ENCODE measurements at regions not wholly inside any gene's neighbourhood (a gene's known extent, or its start where the extent isn't known, plus 50 kb on each side); places are given as distances from the start of the nearest gene placed in this dataset.

DNA sequence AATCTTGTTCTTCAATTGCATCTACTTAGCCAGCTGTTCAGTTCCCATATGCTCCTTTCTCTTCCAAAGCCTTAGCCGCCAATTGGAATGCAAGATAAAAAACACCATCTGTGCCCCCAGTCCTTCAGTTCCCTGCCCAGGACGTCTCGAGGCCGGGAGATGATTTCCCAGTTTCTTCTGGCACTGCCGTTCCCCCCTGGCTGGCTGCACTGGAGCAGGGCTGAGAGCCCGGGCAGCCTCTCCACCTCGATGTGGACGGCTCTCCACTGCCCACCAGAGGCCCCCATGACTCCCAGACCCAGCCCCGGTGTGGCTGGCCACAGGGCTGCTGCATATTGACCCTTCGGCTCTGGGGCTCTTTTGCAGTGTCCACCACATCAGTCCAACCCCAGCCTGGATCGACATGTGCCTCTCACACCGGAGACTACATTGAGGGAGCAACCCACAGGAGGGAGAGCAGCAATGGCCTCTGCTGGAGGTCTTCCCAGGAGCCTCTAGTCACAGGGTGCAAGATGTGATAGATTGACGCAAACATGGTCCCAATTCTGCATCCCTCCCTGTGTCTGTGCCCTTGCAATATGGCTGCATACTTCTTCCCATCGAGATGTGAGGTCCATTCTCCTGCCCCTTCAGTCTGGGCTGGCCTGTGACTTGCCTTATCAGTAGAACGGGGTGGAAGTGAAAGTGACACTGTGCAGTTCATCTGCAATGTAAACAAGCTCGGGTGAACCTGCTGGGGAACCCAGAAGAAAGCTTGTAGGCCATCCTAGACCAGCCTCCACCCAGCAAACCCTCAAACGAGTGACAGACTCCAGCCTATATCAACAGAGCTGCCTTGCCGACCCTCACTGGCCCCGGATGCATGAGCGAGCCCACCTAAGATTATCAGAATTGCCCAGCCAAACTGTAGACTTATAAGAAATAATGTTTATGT, 52.3 kb upstream of the PRR20G start:
- H3K36me3 ChIP-seq (ENCODE audit: control insufficient read depth in 1 of 2, insufficient read depth in 2 of 2, low read depth in 1 of 2, low read length in 2 of 2) = no peaks in the 10 kb centered on the region
- H3K4me1 ChIP-seq (ENCODE audit: control insufficient read depth, insufficient read depth, low read depth, low read length) = no peaks in the 10 kb centered on the region
- no peak overlapping the region for H2BK12ac ChIP-seq (ENCODE audit: low read length in 2 of 2)
- H3K23ac ChIP-seq (ENCODE audit: low read length in 2 of 2) = no peak overlapping the region
- H3K4ac ChIP-seq (ENCODE audit: low read depth in 1 of 2, low read length in 2 of 2) = no peak overlapping the region
- H4K91ac ChIP-seq (ENCODE audit: low read length) = no peak overlapping the region
- 71% methylated on average over 18 of the region's 20 CpGs for WGBS
- H2BK15ac ChIP-seq (ENCODE audit: low read depth, poor library complexity, severe bottlenecking) = no peak overlapping the region
- H3K9ac ChIP-seq (ENCODE audit: low read length) = no peak overlapping the region
- H2AFZ ChIP-seq (ENCODE audit: low read depth, low read length) = no peak overlapping the region
- peaks cover 13 to 81% of the 10 kb centered on the region in 2 experiments for H3K27me3 ChIP-seq (ENCODE audit: control insufficient read depth in 1 of 2, insufficient read depth in 1 of 2, low read length in 2 of 2)
- H2AK5ac ChIP-seq (ENCODE audit: low read length, severe bottlenecking) = no peak overlapping the region
- no peak overlapping the region for H2BK5ac ChIP-seq (ENCODE audit: low read depth, low read length, poor library complexity, severe bottlenecking)
- H3K4me2 ChIP-seq (ENCODE audit: low read length, poor library complexity, severe bottlenecking) = no peak overlapping the region
- peaks cover 8% of the 10 kb centered on the region for H3K9me3 ChIP-seq (ENCODE audit: control insufficient read depth, low read length)
- H2BK120ac ChIP-seq (ENCODE audit: low read depth, low read length) = no peak overlapping the region
- no peaks in the 10 kb centered on the region for H3K79me1 ChIP-seq (replicated peaks; ENCODE audit: low read length, poor library complexity, severe bottlenecking)
- H3K4me3 ChIP-seq (ENCODE audit: insufficient read depth in 1 of 2, low read depth in 1 of 2, low read length in 2 of 2) = no peak overlapping the region
- DNase-seq = no peak
- H3K27ac ChIP-seq (ENCODE audit: low read length, poor library complexity, severe bottlenecking) = no peak overlapping the region
- H4K8ac ChIP-seq (ENCODE audit: low read length) = no peak overlapping the region
- H3K14ac ChIP-seq (ENCODE audit: low read length in 2 of 2) = no peak overlapping the region
- no peak overlapping the region for H3K18ac ChIP-seq (ENCODE audit: low read depth in 1 of 2, low read length in 2 of 2)

DNA sequence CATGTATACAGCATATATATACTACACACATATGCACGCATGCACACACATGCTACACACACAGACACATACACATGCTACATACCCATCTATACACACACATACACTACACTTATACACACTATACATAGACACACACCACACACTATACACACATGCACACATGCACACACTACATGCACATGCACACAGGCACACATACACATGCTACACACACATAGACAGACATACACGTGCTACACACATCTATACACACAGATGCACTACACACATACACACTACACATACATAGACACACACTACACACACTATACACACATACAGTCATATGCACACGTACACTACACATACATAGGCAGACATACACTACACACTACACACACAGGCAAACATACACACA, 51.2 kb upstream of the PRR20G start:
- Histone ChIP-seq H2BK5ac (ENCODE audit: low read depth, low read length, poor library complexity, severe bottlenecking) (no peak overlapping the region), H3K9ac (ENCODE audit: low read length) (no peak overlapping the region), H3K4me3 (ENCODE audit: insufficient read depth in 1 of 2, low read depth in 1 of 2, low read length in 2 of 2) (no peak overlapping the region), H3K27ac (ENCODE audit: low read length, poor library complexity, severe bottlenecking) (no peak overlapping the region), H3K23ac (ENCODE audit: low read length in 2 of 2) (no peak overlapping the region), H2AK5ac (ENCODE audit: low read length, severe bottlenecking) (no peak overlapping the region), H2AFZ (ENCODE audit: low read depth, low read length) (no peak overlapping the region), H2BK15ac (ENCODE audit: low read depth, poor library complexity, severe bottlenecking) (no peak overlapping the region), H3K4ac (ENCODE audit: low read depth in 1 of 2, low read length in 2 of 2) (no peak overlapping the region), H4K8ac (ENCODE audit: low read length) (no peak overlapping the region), H2BK120ac (ENCODE audit: low read depth, low read length) (no peak overlapping the region), H3K36me3 (ENCODE audit: control insufficient read depth in 1 of 2, insufficient read depth in 2 of 2, low read depth in 1 of 2, low read length in 2 of 2) (no peaks in the 10 kb centered on the region), H2BK12ac (ENCODE audit: low read length in 2 of 2) (no peak overlapping the region), H3K18ac (ENCODE audit: low read depth in 1 of 2, low read length in 2 of 2) (no peak overlapping the region), H4K91ac (ENCODE audit: low read length) (no peak overlapping the region), H3K9me3 (ENCODE audit: control insufficient read depth, low read length) (peaks cover 19% of the 10 kb centered on the region), H3K79me1 (replicated peaks; ENCODE audit: low read length, poor library complexity, severe bottlenecking) (no peaks in the 10 kb centered on the region), H3K14ac (ENCODE audit: low read length in 2 of 2) (no peak overlapping the region), H3K27me3 (ENCODE audit: control insufficient read depth in 1 of 2, insufficient read depth in 1 of 2, low read length in 2 of 2) (peaks cover 13 to 75% of the 10 kb centered on the region in 2 experiments), H3K4me1 (ENCODE audit: control insufficient read depth, insufficient read depth, low read depth, low read length) (no peaks in the 10 kb centered on the region), H3K4me2 (ENCODE audit: low read length, poor library complexity, severe bottlenecking) (no peak overlapping the region)
- 57% methylated on average over 3 of the region's 3 CpGs for whole genome bisulfite sequencing
- DNase-seq = no peak

DNA sequence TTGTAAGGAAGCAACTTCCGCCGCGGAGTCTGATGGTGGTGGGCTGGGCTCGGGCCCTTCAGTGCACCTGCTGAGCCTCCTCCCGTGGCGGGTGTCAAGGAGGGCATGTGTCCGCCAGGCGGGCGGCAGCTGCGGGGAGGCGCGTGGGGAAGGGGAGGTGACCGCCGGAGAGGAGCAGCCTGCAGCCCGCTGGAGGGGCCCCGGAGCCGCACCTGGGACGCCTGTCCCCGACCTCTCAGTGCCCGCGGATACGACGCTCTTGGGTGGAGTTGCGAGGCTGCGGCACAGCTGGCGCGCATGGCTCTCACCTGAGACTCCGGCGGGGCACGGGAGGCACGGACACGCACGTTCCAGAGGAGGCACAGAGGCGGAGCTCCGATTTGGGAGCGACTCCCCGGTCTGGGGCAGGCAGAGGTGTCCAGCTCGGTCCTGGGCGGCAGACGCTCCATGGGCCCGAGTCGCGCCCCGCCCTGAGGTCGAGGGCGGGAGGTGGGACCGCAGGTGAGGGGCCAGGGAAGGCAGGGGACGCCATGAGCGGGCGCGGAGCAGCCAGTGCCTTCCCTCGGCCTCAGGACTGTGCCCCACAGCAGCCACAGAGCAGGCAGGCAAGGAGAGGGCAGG, 50.2 kb upstream of the PRR20G start:
- H3K27ac ChIP-seq (ENCODE audit: low read length, poor library complexity, severe bottlenecking) = no peak overlapping the region
- H3K9ac ChIP-seq (ENCODE audit: low read length) = no peak overlapping the region
- no peak overlapping the region for H3K4ac ChIP-seq (ENCODE audit: low read depth in 1 of 2, low read length in 2 of 2)
- H3K4me2 ChIP-seq (ENCODE audit: low read length, poor library complexity, severe bottlenecking) = no peak overlapping the region
- H2AFZ ChIP-seq (ENCODE audit: low read depth, low read length) = no peak overlapping the region
- H3K4me3 ChIP-seq (ENCODE audit: insufficient read depth in 1 of 2, low read depth in 1 of 2, low read length in 2 of 2) = no peak overlapping the region
- H3K9me3 ChIP-seq (ENCODE audit: control insufficient read depth, low read length) = peaks cover 23% of the 10 kb centered on the region
- H2BK15ac ChIP-seq (ENCODE audit: low read depth, poor library complexity, severe bottlenecking) = no peak overlapping the region
- H3K23ac ChIP-seq (ENCODE audit: low read length in 2 of 2) = no peak overlapping the region
- peaks cover 13 to 67% of the 10 kb centered on the region in 2 experiments for H3K27me3 ChIP-seq (ENCODE audit: control insufficient read depth in 1 of 2, insufficient read depth in 1 of 2, low read length in 2 of 2)
- H3K14ac ChIP-seq (ENCODE audit: low read length in 2 of 2) = no peak overlapping the region
- H3K36me3 ChIP-seq (ENCODE audit: control insufficient read depth in 1 of 2, insufficient read depth in 2 of 2, low read depth in 1 of 2, low read length in 2 of 2) = no peaks in the 10 kb centered on the region
- no peak overlapping the region for H4K8ac ChIP-seq (ENCODE audit: low read length)
- H3K18ac ChIP-seq (ENCODE audit: low read depth in 1 of 2, low read length in 2 of 2) = no peak overlapping the region
- H2BK12ac ChIP-seq (ENCODE audit: low read length in 2 of 2) = no peak overlapping the region
- no peaks in the 10 kb centered on the region for H3K79me1 ChIP-seq (replicated peaks; ENCODE audit: low read length, poor library complexity, severe bottlenecking)
- no peak for DNase-seq
- no peaks in the 10 kb centered on the region for H3K4me1 ChIP-seq (ENCODE audit: control insufficient read depth, insufficient read depth, low read depth, low read length)
- no peak overlapping the region for H2BK5ac ChIP-seq (ENCODE audit: low read depth, low read length, poor library complexity, severe bottlenecking)
- 79% methylated on average over 48 of the region's 52 CpGs for WGBS
- H4K91ac ChIP-seq (ENCODE audit: low read length) = no peak overlapping the region
- H2AK5ac ChIP-seq (ENCODE audit: low read length, severe bottlenecking) = no peak overlapping the region
- H2BK120ac ChIP-seq (ENCODE audit: low read depth, low read length) = no peak overlapping the region
